OCI-LY1 (cell line): ENCODE measurements at regions not wholly inside any gene's neighbourhood (a gene's known extent, or its start where the extent isn't known, plus 50 kb on each side); places are given as distances from the start of the nearest gene placed in this dataset.

Source experiments
- H2AFZ ChIP-seq: fragments of 200-600 bp; sonication (generic), shearing (Covaris generic); 2 replicates; pipeline ENCODE4 v1.6.0; 2014; ENCODE audit warnings: antibody characterized with exemption, mild to moderate bottlenecking, low read length
- H3F3A ChIP-seq: fragments of 200-600 bp; sonication (generic), shearing (Covaris generic); 2 replicates; pipeline ENCODE4 v1.6.0; 2014; ENCODE audit warnings: mild to moderate bottlenecking, antibody characterized with exemption, low read length, moderate library complexity; ENCODE audit not compliant: insufficient read depth
- H3K27ac ChIP-seq: fragments of 200-600 bp; sonication (generic); 2 replicates; pipeline ENCODE4 v1.5.1; 2014; ENCODE audit warnings: low read length, mixed run types, mild to moderate bottlenecking, low read depth; ENCODE audit not compliant: poor library complexity, severe bottlenecking
- H3K27me3 ChIP-seq: fragments of 200-600 bp; sonication (generic); 2 replicates; pipeline ENCODE4 v1.6.0; 2014; ENCODE audit warnings: antibody characterized with exemption, mild to moderate bottlenecking, low read length, moderate library complexity; ENCODE audit not compliant: insufficient read depth
- H3K36me3 ChIP-seq: fragments of 200-600 bp; sonication (generic); 2 replicates; pipeline ENCODE4 v1.6.1; 2014; ENCODE audit warnings: mild to moderate bottlenecking, antibody characterized with exemption, low read length, moderate library complexity, mixed read lengths; ENCODE audit not compliant: insufficient read depth
- H3K4me1 ChIP-seq: fragments of 200-600 bp; sonication (generic); 2 replicates; pipeline ENCODE4 v1.5.1; 2014; ENCODE audit warnings: mild to moderate bottlenecking, low read length, moderate library complexity; ENCODE audit not compliant: insufficient read depth, severe bottlenecking
- H3K4me2 ChIP-seq: fragments of 200-600 bp; sonication (generic), shearing (Covaris generic); 2 replicates; pipeline ENCODE4 v1.6.1; 2014; ENCODE audit warnings: low read length
- H3K4me3 ChIP-seq: fragments of 200-600 bp; sonication (generic); 2 replicates; pipeline ENCODE4 v1.5.1; 2014; ENCODE audit warnings: low read length, low read depth, mild to moderate bottlenecking, mixed read lengths; ENCODE audit not compliant: poor library complexity, severe bottlenecking
- H3K79me2 ChIP-seq: fragments of 200-600 bp; shearing (Covaris generic); 2 replicates; pipeline ENCODE4 v1.6.1; 2016; ENCODE audit warnings: mixed run types, low read length, mixed read lengths; ENCODE audit not compliant: insufficient read depth
- H3K9ac ChIP-seq: fragments of 200-600 bp; sonication (generic), shearing (Covaris generic); 2 replicates; pipeline ENCODE4 v1.6.1; 2014; ENCODE audit warnings: mild to moderate bottlenecking, low read length, mixed read lengths
- H3K9me2 ChIP-seq: fragments of 200-600 bp; sonication (generic), shearing (Covaris generic); 2 replicates; pipeline ENCODE4 v1.6.1; 2014; ENCODE audit warnings: low read depth, mild to moderate bottlenecking, low read length, mixed read lengths
- H3K9me3 ChIP-seq: fragments of 200-600 bp; shearing (Covaris generic); 2 replicates; pipeline ENCODE4 v1.6.1; 2014; ENCODE audit warnings: low read length, mixed read lengths
- H4K20me1 ChIP-seq: fragments of 200-600 bp; sonication (generic), shearing (Covaris generic); 2 replicates; pipeline ENCODE4 v1.6.0; 2016; ENCODE audit warnings: mild to moderate bottlenecking, low read length; ENCODE audit not compliant: insufficient read depth
- EZH2 ChIP-seq: fragments of 200-600 bp; sonication (generic), shearing (Covaris generic); IDR thresholded peaks from 2 replicates; pipeline ENCODE4 v1.8.0; 2017; ENCODE audit warnings: borderline replicate concordance, mixed run types, mild to moderate bottlenecking, antibody characterized with exemption, low read length, moderate library complexity, mixed read lengths
- TF ChIP-seq, protein P1 (sequence below): fragments of 200-600 bp; sonication (generic), shearing (Covaris generic); IDR thresholded peaks from 2 replicates; pipeline ENCODE4 v1.5.1; 2017; ENCODE audit warnings: mild to moderate bottlenecking, antibody characterized with exemption, low read length, moderate library complexity, mixed read lengths

- Histone ChIP-seq H3K27ac (no peak overlapping the region), H3K36me3 (no peaks in the 10 kb centered on the region), H3K4me1 (no peaks in the 10 kb centered on the region), H3K9me3 (no peaks in the 10 kb centered on the region), H4K20me1 (no peaks in the 10 kb centered on the region), H3K4me3 (no peak overlapping the region), H3K4me2 (no peak overlapping the region), H3K9me2 (no peaks in the 10 kb centered on the region), H3K79me2 (no peaks in the 10 kb centered on the region), H2AFZ (no peak overlapping the region), H3K27me3 (0 out of 2 replicates have a peak, but pooled peaks cover under 1% of the 10 kb centered on the region), H3F3A (no peaks in the 10 kb centered on the region), H3K9ac (no peak overlapping the region)
- TF ChIP-seq EZH2, result no peak
- TF ChIP-seq, protein P1, sequence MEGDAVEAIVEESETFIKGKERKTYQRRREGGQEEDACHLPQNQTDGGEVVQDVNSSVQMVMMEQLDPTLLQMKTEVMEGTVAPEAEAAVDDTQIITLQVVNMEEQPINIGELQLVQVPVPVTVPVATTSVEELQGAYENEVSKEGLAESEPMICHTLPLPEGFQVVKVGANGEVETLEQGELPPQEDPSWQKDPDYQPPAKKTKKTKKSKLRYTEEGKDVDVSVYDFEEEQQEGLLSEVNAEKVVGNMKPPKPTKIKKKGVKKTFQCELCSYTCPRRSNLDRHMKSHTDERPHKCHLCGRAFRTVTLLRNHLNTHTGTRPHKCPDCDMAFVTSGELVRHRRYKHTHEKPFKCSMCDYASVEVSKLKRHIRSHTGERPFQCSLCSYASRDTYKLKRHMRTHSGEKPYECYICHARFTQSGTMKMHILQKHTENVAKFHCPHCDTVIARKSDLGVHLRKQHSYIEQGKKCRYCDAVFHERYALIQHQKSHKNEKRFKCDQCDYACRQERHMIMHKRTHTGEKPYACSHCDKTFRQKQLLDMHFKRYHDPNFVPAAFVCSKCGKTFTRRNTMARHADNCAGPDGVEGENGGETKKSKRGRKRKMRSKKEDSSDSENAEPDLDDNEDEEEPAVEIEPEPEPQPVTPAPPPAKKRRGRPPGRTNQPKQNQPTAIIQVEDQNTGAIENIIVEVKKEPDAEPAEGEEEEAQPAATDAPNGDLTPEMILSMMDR, result no peak
Measured at GRCh38 chr2:240291337-240292034, 144.0 kb upstream of the GPC1 start.

GRCh38 chr2:240292035-240292574 is 143.4 kb upstream of the GPC1 start:
- H3K9ac ChIP-seq, result no peak overlapping the region
- no peak overlapping the region for H3K27ac ChIP-seq
- no peaks in the 10 kb centered on the region for H3K4me1 ChIP-seq
- no peak overlapping the region for H3K4me2 ChIP-seq
- H3K27me3 ChIP-seq, result 0 out of 2 replicates have a peak, but pooled peaks cover 5% of the 10 kb centered on the region
- no peak for TF ChIP-seq EZH2
- TF ChIP-seq, protein P1, result no peak
- H4K20me1 ChIP-seq, result no peaks in the 10 kb centered on the region
- H3F3A ChIP-seq, result no peaks in the 10 kb centered on the region
- H3K4me3 ChIP-seq, result no peak overlapping the region
- no peaks in the 10 kb centered on the region for H3K36me3 ChIP-seq
- no peak overlapping the region for H2AFZ ChIP-seq
- H3K9me3 ChIP-seq, result no peaks in the 10 kb centered on the region
- no peaks in the 10 kb centered on the region for H3K9me2 ChIP-seq
- no peaks in the 10 kb centered on the region for H3K79me2 ChIP-seq

GRCh38 chr2:240292619-240293525 is 142.6 kb upstream of the GPC1 start:
- no peaks in the 10 kb centered on the region for H3K9me2 ChIP-seq
- no peak overlapping the region for H3K27ac ChIP-seq
- H4K20me1 ChIP-seq, result no peaks in the 10 kb centered on the region
- H3F3A ChIP-seq, result no peaks in the 10 kb centered on the region
- H3K4me2 ChIP-seq, result no peak overlapping the region
- H3K9me3 ChIP-seq, result no peaks in the 10 kb centered on the region
- H3K4me1 ChIP-seq, result no peaks in the 10 kb centered on the region
- 0 out of 2 replicates have a peak, but pooled peaks cover 5% of the 10 kb centered on the region for H3K27me3 ChIP-seq
- no peak overlapping the region for H3K4me3 ChIP-seq
- H2AFZ ChIP-seq, result no peak overlapping the region
- H3K36me3 ChIP-seq, result no peaks in the 10 kb centered on the region
- TF ChIP-seq, protein P1, result no peak
- no peak overlapping the region for H3K9ac ChIP-seq
- H3K79me2 ChIP-seq, result no peaks in the 10 kb centered on the region
